Skeletal muscle tissue (tissue), 3 donors: ENCODE measurements at regions not wholly inside any gene's neighbourhood (a gene's known extent, or its start where the extent isn't known, plus 50 kb on each side); places are given as distances from the start of the nearest gene placed in this dataset.

Source experiments
- H3K27ac ChIP-seq: one replicate; pipeline ENCODE4 v1.7.0; 2013; ENCODE audit warnings: mild to moderate bottlenecking, low read depth, low read length, inconsistent platforms
- H3K27me3 ChIP-seq, 3 donors: one replicate each; pipeline ENCODE4 v1.7.0; 2013; ENCODE audit warnings: low read length in 3 of 3; ENCODE audit not compliant: control insufficient read depth in 3 of 3, insufficient read depth in 3 of 3
- H3K36me3 ChIP-seq, 3 donors: one replicate each; pipeline ENCODE4 v1.7.0; 2013; ENCODE audit warnings: low read length in 3 of 3; ENCODE audit not compliant: control insufficient read depth in 3 of 3, insufficient read depth in 3 of 3
- H3K4me1 ChIP-seq, 3 donors: one replicate each; pipeline ENCODE4 v1.7.0; 2013; ENCODE audit warnings: low read length in 3 of 3, mild to moderate bottlenecking in 3 of 3; ENCODE audit not compliant: control insufficient read depth in 3 of 3, insufficient read depth in 3 of 3
- H3K4me3 ChIP-seq, 3 donors: one replicate each; pipeline ENCODE4 v1.7.0; 2013; ENCODE audit warnings: low read length in 3 of 3
- H3K9ac ChIP-seq, 3 donors: one replicate each; pipeline ENCODE4 v1.7.0; 2013; ENCODE audit warnings: low read length in 3 of 3, mild to moderate bottlenecking in 3 of 3, moderate library complexity in 2 of 3, low read depth in 1 of 3
- H3K9me3 ChIP-seq, 3 donors: one replicate each; pipeline ENCODE4 v1.7.0; 2013; ENCODE audit warnings: low read length in 3 of 3; ENCODE audit not compliant: control insufficient read depth in 3 of 3
- donor health status: Osteomylitis.

GRCh38 chr10:44552726-44553125 is 167.8 kb upstream of the CXCL12 start:
- Histone ChIP-seq H3K4me1 (no peaks in the 10 kb centered on the region), H3K36me3 (no peaks in the 10 kb centered on the region), H3K9me3 (peaks cover 0 to 8% (median 5%) of the 10 kb centered on the region in 3 donors), H3K27me3 (no peaks in the 10 kb centered on the region), H3K9ac (no peak overlapping the region), H3K4me3 (no peak overlapping the region), H3K27ac (no peak overlapping the region)

- no peak overlapping the region for H3K9ac ChIP-seq
- H3K36me3 ChIP-seq = no peaks in the 10 kb centered on the region
- no peak overlapping the region for H3K4me3 ChIP-seq
- no peaks in the 10 kb centered on the region for H3K9me3 ChIP-seq
- no peaks in the 10 kb centered on the region for H3K4me1 ChIP-seq
- H3K27me3 ChIP-seq = peaks cover 0 to 6% (median 0%) of the 10 kb centered on the region in 3 donors
- H3K27ac ChIP-seq = no peak overlapping the region
These were observed 172.8 kb upstream of the CXCL12 start for GRCh38 chr10:44557596-44558191.

GRCh38 chr10:44558521-44558920 is 173.6 kb upstream of the CXCL12 start:
- Histone ChIP-seq H3K27ac (no peak overlapping the region), H3K4me3 (no peak overlapping the region), H3K27me3 (peaks cover 0 to 6% (median 0%) of the 10 kb centered on the region in 3 donors), H3K36me3 (no peaks in the 10 kb centered on the region), H3K9ac (no peak overlapping the region), H3K4me1 (no peaks in the 10 kb centered on the region), H3K9me3 (no peaks in the 10 kb centered on the region)

GRCh38 chr10:44564361-44564760 is 179.5 kb upstream of the CXCL12 start:
- Histone ChIP-seq H3K9me3 (no peaks in the 10 kb centered on the region), H3K27me3 (no peaks in the 10 kb centered on the region), H3K9ac (no peak overlapping the region), H3K4me1 (no peaks in the 10 kb centered on the region), H3K27ac (no peak overlapping the region), H3K36me3 (no peaks in the 10 kb centered on the region), H3K4me3 (no peak overlapping the region)

- Histone ChIP-seq H3K36me3 (no peaks in the 10 kb centered on the region), H3K9ac (no peak overlapping the region), H3K4me3 (no peak overlapping the region), H3K27me3 (no peaks in the 10 kb centered on the region), H3K4me1 (peaks cover under 1 to 3% (median 3%) of the 10 kb centered on the region in 3 donors), H3K27ac (no peak overlapping the region), H3K9me3 (no peaks in the 10 kb centered on the region)
These were observed 179.9 kb upstream of the CXCL12 start for GRCh38 chr10:44564790-44565189.

- Histone ChIP-seq H3K27me3 (no peaks in the 10 kb centered on the region), H3K9me3 (no peaks in the 10 kb centered on the region), H3K9ac (no peak overlapping the region), H3K27ac (no peak overlapping the region), H3K4me3 (no peak overlapping the region), H3K4me1 (peaks cover 6 to 8% (median 8%) of the 10 kb centered on the region in 3 donors), H3K36me3 (no peaks in the 10 kb centered on the region)
These were observed 181.9 kb upstream of the CXCL12 start for GRCh38 chr10:44566786-44567185.

- Histone ChIP-seq H3K9ac (no peak overlapping the region), H3K27ac (no peak overlapping the region), H3K4me1 (peaks cover 6 to 8% (median 8%) of the 10 kb centered on the region in 3 donors), H3K9me3 (no peaks in the 10 kb centered on the region), H3K36me3 (no peaks in the 10 kb centered on the region), H3K27me3 (no peaks in the 10 kb centered on the region), H3K4me3 (no peak overlapping the region)
These were observed 182.6 kb upstream of the CXCL12 start for GRCh38 chr10:44567471-44567870.

GRCh38 chr10:44569193-44570091 is 184.5 kb upstream of the CXCL12 start:
- no peaks in the 10 kb centered on the region for H3K36me3 ChIP-seq
- no peaks in the 10 kb centered on the region for H3K9me3 ChIP-seq

GRCh38 chr10:44571701-44572100 is 186.8 kb upstream of the CXCL12 start:
- Histone ChIP-seq H3K4me1 (peaks cover 8 to 11% (median 9%) of the 10 kb centered on the region in 3 donors), H3K9me3 (no peaks in the 10 kb centered on the region), H3K36me3 (no peaks in the 10 kb centered on the region), H3K27ac (no peak overlapping the region), H3K4me3 (no peak overlapping the region), H3K27me3 (no peaks in the 10 kb centered on the region), H3K9ac (no peak overlapping the region)

More at GRCh38 chr10:44569193-44570091, 184.5 kb upstream of the CXCL12 start:
- H3K27me3 ChIP-seq = no peaks in the 10 kb centered on the region
- no peak overlapping the region for H3K27ac ChIP-seq
- H3K4me1 ChIP-seq = peaks cover 6 to 8% (median 8%) of the 10 kb centered on the region in 3 donors
- no peak overlapping the region for H3K4me3 ChIP-seq
- H3K9ac ChIP-seq = no peak overlapping the region

GRCh38 chr10:44572146-44572545 is 187.2 kb upstream of the CXCL12 start:
- no peak overlapping the region for H3K27ac ChIP-seq
- H3K4me1 ChIP-seq = peaks cover 8 to 13% (median 12%) of the 10 kb centered on the region in 3 donors
- no peaks in the 10 kb centered on the region for H3K36me3 ChIP-seq
- H3K9ac ChIP-seq = no peak overlapping the region
- H3K4me3 ChIP-seq = no peak overlapping the region
- no peaks in the 10 kb centered on the region for H3K27me3 ChIP-seq
- H3K9me3 ChIP-seq = no peaks in the 10 kb centered on the region
